Gastroesophageal sphincter (tissue), 3 donors: ENCODE measurements at regions not wholly inside any gene's neighbourhood (a gene's known extent, or its start where the extent isn't known, plus 50 kb on each side); places are given as distances from the start of the nearest gene placed in this dataset.

Source experiments
- POLR2AphosphoS5 ChIP-seq: sonication (generic); formaldehyde crosslinking; IDR thresholded peaks from one replicate; pipeline ENCODE4 v1.6.1; 2017; ENCODE audit warnings: antibody characterized with exemption
- TF ChIP-seq, protein P1 (sequence below), 4 experiments: fragments of 200-600 bp in 2 of 4; fragments of 450-650 bp in 2 of 4; sonication (generic) in 1 of 4; IDR thresholded peaks; one replicate each; pipeline ENCODE4 v1.5.1; 2017 to 2019; ENCODE audit warnings: antibody characterized with exemption in 4 of 4, mild to moderate bottlenecking in 2 of 4, moderate library complexity in 2 of 4

DNA sequence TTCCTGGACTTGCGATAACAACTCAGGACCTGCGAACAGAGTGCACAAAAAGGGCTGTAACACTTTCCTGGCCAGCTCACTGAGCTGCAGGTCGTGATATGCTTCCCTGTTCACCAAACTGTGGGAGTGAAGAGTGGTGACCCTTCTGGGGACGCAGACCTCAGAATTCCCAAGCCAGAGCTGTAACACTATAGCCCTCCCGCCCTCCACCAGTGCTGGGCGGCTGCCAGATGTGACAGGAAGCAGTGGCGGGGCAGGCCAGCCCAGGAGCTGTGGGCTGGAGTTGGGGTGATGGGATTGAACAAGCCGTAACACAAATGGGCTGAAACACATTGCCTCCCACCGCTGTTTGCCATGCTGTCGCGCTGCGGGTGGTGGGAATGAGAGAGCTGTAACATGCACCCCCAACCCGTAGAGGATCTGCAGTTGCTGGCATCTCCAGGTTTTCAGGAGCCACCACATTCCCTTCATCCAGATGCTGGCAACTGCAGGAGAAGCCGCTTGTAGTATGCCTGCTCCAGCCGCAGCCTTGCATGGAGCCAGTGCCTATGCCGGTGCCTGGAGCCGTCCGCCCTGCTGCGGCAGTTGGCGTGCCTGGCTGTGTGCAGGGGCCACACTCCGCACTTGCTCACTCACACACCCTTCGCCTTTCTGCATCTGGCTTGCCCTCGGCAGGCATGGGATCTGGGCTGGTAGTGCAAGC is 145.8 kb downstream of the GPCPD1 start:
- TF ChIP-seq, protein P1, sequence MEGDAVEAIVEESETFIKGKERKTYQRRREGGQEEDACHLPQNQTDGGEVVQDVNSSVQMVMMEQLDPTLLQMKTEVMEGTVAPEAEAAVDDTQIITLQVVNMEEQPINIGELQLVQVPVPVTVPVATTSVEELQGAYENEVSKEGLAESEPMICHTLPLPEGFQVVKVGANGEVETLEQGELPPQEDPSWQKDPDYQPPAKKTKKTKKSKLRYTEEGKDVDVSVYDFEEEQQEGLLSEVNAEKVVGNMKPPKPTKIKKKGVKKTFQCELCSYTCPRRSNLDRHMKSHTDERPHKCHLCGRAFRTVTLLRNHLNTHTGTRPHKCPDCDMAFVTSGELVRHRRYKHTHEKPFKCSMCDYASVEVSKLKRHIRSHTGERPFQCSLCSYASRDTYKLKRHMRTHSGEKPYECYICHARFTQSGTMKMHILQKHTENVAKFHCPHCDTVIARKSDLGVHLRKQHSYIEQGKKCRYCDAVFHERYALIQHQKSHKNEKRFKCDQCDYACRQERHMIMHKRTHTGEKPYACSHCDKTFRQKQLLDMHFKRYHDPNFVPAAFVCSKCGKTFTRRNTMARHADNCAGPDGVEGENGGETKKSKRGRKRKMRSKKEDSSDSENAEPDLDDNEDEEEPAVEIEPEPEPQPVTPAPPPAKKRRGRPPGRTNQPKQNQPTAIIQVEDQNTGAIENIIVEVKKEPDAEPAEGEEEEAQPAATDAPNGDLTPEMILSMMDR (IDR thresholded peaks at IDR 0.05), result no peak
- TF ChIP-seq POLR2AphosphoS5, result no peak
